OCI-LY1 (cell line): ENCODE measurements at regions not wholly inside any gene's neighbourhood (a gene's known extent, or its start where the extent isn't known, plus 50 kb on each side); places are given as distances from the start of the nearest gene placed in this dataset.

Source experiments
- CTCF ChIP-seq: fragments of 200-600 bp; sonication (generic), shearing (Covaris generic); IDR thresholded peaks from 2 replicates; pipeline ENCODE4 v1.5.1; 2017; ENCODE audit warnings: mild to moderate bottlenecking, antibody characterized with exemption, low read length, moderate library complexity, mixed read lengths
- EZH2 ChIP-seq: fragments of 200-600 bp; sonication (generic), shearing (Covaris generic); IDR thresholded peaks from 2 replicates; pipeline ENCODE4 v1.8.0; 2017; ENCODE audit warnings: borderline replicate concordance, mixed run types, mild to moderate bottlenecking, antibody characterized with exemption, low read length, moderate library complexity, mixed read lengths

DNA sequence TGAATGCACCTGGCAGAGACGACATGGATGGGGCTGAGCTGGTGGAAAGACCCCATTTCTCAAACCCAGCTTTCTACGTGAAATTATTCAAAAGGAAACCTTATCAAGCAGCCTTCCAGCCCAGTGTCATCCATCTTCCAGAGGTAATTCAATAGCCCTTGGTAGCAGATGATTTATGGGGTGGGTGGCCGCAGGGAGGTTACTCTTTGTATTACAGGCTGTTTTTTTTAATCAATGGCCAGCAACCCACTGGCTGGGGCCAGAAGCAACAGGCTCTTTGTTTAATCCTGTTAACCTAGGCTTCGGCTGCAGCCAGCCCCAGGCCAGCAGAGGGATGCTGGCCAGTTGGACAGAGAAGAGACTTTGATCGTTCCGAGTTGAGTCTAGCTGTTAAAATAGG, 139.8 kb upstream of the SRRM4 start:
- TF ChIP-seq CTCF = no peak
- no peak for TF ChIP-seq EZH2
